ENCODE measurements at regions not wholly inside any gene's neighbourhood (a gene's known extent, or its start where the extent isn't known, plus 50 kb on each side); places are given as distances from the start of the nearest gene placed in this dataset.

DNA sequence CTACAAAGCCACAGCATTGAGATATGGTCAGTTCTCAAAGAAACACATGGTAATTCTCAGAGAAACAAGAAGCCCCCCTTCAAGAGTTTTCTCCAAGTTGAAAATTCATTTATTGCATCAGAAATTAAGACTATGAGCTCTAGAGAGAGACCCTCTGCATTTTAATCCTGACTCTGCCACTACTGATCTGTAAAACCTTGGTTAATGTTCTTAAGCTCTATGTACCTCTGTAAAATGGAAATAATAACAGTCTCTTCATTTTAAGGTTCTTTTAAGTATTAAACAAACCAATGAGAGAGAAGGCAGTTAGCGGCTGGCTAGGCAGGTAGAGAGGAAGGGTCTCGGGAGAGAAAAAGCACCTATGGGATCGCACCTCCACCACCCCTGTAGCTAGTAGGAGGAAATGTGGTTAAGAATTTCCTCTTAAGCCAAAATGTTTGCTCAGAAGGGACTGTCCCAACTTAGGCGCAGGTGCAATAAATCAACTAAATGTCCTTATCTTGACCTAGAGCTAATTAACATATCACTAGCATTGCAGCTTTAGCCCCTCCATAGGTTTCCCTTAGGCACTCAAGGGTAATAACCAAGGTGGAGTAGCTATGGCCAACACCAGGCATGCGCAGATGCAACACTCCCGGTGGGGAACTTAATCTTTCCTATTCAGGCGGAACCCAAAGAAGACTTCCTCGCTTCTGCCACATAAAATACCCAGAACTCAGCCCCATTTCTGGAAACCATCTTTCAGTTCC lies 1685.4 kb downstream of the MRPL39 start:
- TF ChIP-seq ZNF776 (tag by site-specific recombination; IDR thresholded peaks at IDR 0.05; ENCODE audit: borderline replicate concordance) (no peak), OSR2 (tag by site-specific recombination; IDR thresholded peaks at IDR 0.05) (no peak), BCL11B (tag by site-specific recombination; IDR thresholded peaks at IDR 0.05; ENCODE audit: low read depth) (no peak), ZNF560 (tag by site-specific recombination; IDR thresholded peaks at IDR 0.05; ENCODE audit: borderline replicate concordance) (no peak), ZNF707 (tag by site-specific recombination; IDR thresholded peaks at IDR 0.05) (no peak), ZNF223 (tag by site-specific recombination; IDR thresholded peaks at IDR 0.05) (no peak), YY1 (tag by site-specific recombination; IDR thresholded peaks at IDR 0.05) (no peak), ZFP37 (tag by site-specific recombination; IDR thresholded peaks at IDR 0.05) (no peak), ZNF221 (tag by site-specific recombination; IDR thresholded peaks at IDR 0.05; ENCODE audit: borderline replicate concordance) (no peak), CTCF (tag by site-specific recombination; IDR thresholded peaks at IDR 0.05) (no peak), MZF1 (tag by site-specific recombination; IDR thresholded peaks at IDR 0.05; ENCODE audit: borderline replicate concordance) (no peak), ZBTB1 (tag by site-specific recombination; IDR thresholded peaks at IDR 0.05) (no peak), ZNF398 (tag by site-specific recombination; IDR thresholded peaks at IDR 0.05) (no peak)
- TF ChIP-seq, protein P1, sequence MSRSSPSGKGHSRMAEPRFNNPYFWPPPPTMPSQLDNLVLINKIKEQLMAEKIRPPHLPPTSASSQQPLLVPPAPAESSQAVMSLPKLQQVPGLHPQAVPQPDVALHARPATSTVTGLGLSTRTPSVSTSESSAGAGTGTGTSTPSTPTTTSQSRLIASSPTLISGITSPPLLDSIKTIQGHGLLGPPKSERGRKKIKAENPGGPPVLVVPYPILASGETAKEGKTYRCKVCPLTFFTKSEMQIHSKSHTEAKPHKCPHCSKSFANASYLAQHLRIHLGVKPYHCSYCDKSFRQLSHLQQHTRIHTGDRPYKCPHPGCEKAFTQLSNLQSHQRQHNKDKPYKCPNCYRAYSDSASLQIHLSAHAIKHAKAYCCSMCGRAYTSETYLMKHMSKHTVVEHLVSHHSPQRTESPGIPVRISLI (tag by site-specific recombination; IDR thresholded peaks at IDR 0.05), result no peak

All from HEK293 (cell line).